PC-3 (cell line): ENCODE measurements at regions not wholly inside any gene's neighbourhood (a gene's known extent, or its start where the extent isn't known, plus 50 kb on each side); places are given as distances from the start of the nearest gene placed in this dataset.
"Not testable (repeated sequence)": the region's sequence is repeated elsewhere in the genome, so short reads cannot be mapped to it uniquely, and the experiment has no call there.

Source experiments
- ATAC-seq: fragments of 200-7000 bp; cut with Tn5 transposase; 2 replicates; pipeline ENCODE4 v1.9.1; 2020; ENCODE audit warnings: mild to moderate bottlenecking, moderate library complexity
- BruUV-seq: library from RNA; stranded (reverse); fragments of 400-500 nt; replicated peaks from 2 replicates; lab custom pipeline; 2021; lab: Mats Ljungman, UMichigan
- CTCF ChIA-PET: fragments of 300-600 bp; sonication (Branson Sonifier 250); formaldehyde crosslinking; loops from one replicate; lab custom pipeline; 2022; ENCODE audit warnings: antibody characterized with exemption; lab: Charles Lee
- POLR2A ChIA-PET: fragments of 300-600 bp; sonication (Branson Sonifier 250); formaldehyde crosslinking; loops from one replicate; lab custom pipeline; 2022; ENCODE audit warnings: antibody characterized with exemption; ENCODE audit not compliant: unreplicated experiment; lab: Charles Lee
- DNase-seq: peaks from one replicate; pipeline ENCODE4 v3.0.0-alpha.2; 2015
- H2AFZ ChIP-seq: fragments of 300-600 bp; sonication (generic); 2 replicates; pipeline ENCODE4 v1.6.0; 2016; ENCODE audit warnings: antibody characterized with exemption, low read length
- H3F3A ChIP-seq: fragments of 300-600 bp; sonication (generic); one replicate; pipeline ENCODE4 v1.6.0; 2017; ENCODE audit warnings: antibody characterized with exemption, low read length, control low read depth, mild to moderate bottlenecking; ENCODE audit not compliant: unreplicated experiment
- H3K27ac ChIP-seq: fragments of 300-600 bp; sonication (generic); 2 replicates; pipeline ENCODE4 v1.5.1; 2016; ENCODE audit warnings: mild to moderate bottlenecking, low read length
- H3K27me3 ChIP-seq: fragments of 300-600 bp; sonication (generic); 2 replicates; pipeline ENCODE4 v1.6.1; 2016; ENCODE audit warnings: low read length, mixed read lengths
- H3K36me3 ChIP-seq: fragments of 300-600 bp; sonication (generic); 2 replicates; pipeline ENCODE4 v1.6.1; 2016; ENCODE audit warnings: low read depth, mixed run types, low read length, mixed read lengths
- H3K4me1 ChIP-seq: fragments of 300-600 bp; sonication (generic); 2 replicates; pipeline ENCODE4 v1.5.1; 2016; ENCODE audit warnings: low read length; ENCODE audit not compliant: insufficient read depth
- H3K4me2 ChIP-seq: fragments of 300-600 bp; sonication (generic); 2 replicates; pipeline ENCODE4 v1.6.0; 2016; ENCODE audit warnings: low read length
- H3K4me3 ChIP-seq: fragments of 300-600 bp; sonication (generic); 2 replicates; pipeline ENCODE4 v1.5.1; 2016; ENCODE audit warnings: mild to moderate bottlenecking, low read length, mixed read lengths
- H3K79me2 ChIP-seq: fragments of 300-600 bp; sonication (generic); 2 replicates; pipeline ENCODE4 v1.6.1; 2017; ENCODE audit warnings: low read length, mixed read lengths
- H3K9ac ChIP-seq: fragments of 300-600 bp; sonication (generic); 2 replicates; pipeline ENCODE4 v1.6.0; 2016; ENCODE audit warnings: mild to moderate bottlenecking, low read length
- H3K9me2 ChIP-seq: fragments of 300-600 bp; sonication (generic); replicated peaks from 2 replicates; pipeline ENCODE4 v1.6.1; 2016; ENCODE audit warnings: mixed run types, low read length, mixed read lengths
- H3K9me3 ChIP-seq: fragments of 300-600 bp; sonication (generic); 2 replicates; pipeline ENCODE4 v1.6.1; 2016; ENCODE audit warnings: low read length, mixed read lengths
- H4K20me1 ChIP-seq: fragments of 300-600 bp; sonication (generic); 2 replicates; pipeline ENCODE4 v1.6.1; 2016; ENCODE audit warnings: low read length, mixed read lengths
- CTCF ChIP-seq: fragments of 300-600 bp; sonication (generic); conservative IDR thresholded peaks from 2 replicates; pipeline ENCODE4 v1.5.1; 2017; ENCODE audit warnings: antibody characterized with exemption, low read depth, mild to moderate bottlenecking, low read length
- EZH2 ChIP-seq: fragments of 300-600 bp; sonication (generic); IDR thresholded peaks from one replicate; pipeline ENCODE4 v1.6.1; 2017; ENCODE audit warnings: antibody characterized with exemption, mild to moderate bottlenecking, low read length; ENCODE audit not compliant: unreplicated experiment
- EZH2phosphoT487 ChIP-seq: fragments of 300-600 bp; sonication (generic); IDR thresholded peaks from 2 replicates; pipeline ENCODE4 v1.6.1; 2018; ENCODE audit warnings: mild to moderate bottlenecking, antibody characterized with exemption, low read length, borderline replicate concordance
- intact Hi-C: fragments of 100-400 bp; cut with micrococcal nuclease; formaldehyde crosslinking; loops from 2 replicates; pipeline ENCODE4 v1.9.0; 2023

- POLR2A ChIA-PET, intact Hi-C loops: not testable (repeated sequence)
These were observed 157.7 kb downstream of the LAT start for GRCh38 chr16:29142506-29142905.

GRCh38 chr16:29141586-29142324 is 156.9 kb downstream of the LAT start:
- intact Hi-C loops: no loop called here
- no peak overlapping the region for H3K27ac ChIP-seq
- DNase-seq (no peak), ATAC-seq (no peak)
- no peak overlapping the region for H3K4me3 ChIP-seq
- H3K36me3 ChIP-seq: no peaks in the 10 kb centered on the region
- ChIA-PET POLR2A (no interaction called here), CTCF (no interaction called here)
- H3K4me1 ChIP-seq: no peaks in the 10 kb centered on the region
- H3K9ac ChIP-seq: no peak overlapping the region
- no peaks in the 10 kb centered on the region for H3F3A ChIP-seq
- H3K9me3 ChIP-seq: no peaks in the 10 kb centered on the region
- TF ChIP-seq CTCF (no peak), EZH2phosphoT487 (no peak), EZH2 (no peak)
- H3K79me2 ChIP-seq: no peaks in the 10 kb centered on the region
- BruUV-seq: no TSS peak
- no peak overlapping the region for H3K4me2 ChIP-seq
- peaks cover 3% of the 10 kb centered on the region; the same call in 1 of the 2 replicates for H3K27me3 ChIP-seq
- H3K9me2 ChIP-seq: no peaks in the 10 kb centered on the region
- H2AFZ ChIP-seq: no peak overlapping the region
- H4K20me1 ChIP-seq: no peaks in the 10 kb centered on the region

More at GRCh38 chr16:29142506-29142905, 157.7 kb downstream of the LAT start:
- BruUV-seq, DNase-seq, H3K9me3 ChIP-seq, H3K27ac ChIP-seq, H3K36me3 ChIP-seq, H3F3A ChIP-seq, H3K4me3 ChIP-seq, H3K4me1 ChIP-seq, H3K9me2 ChIP-seq, H3K79me2 ChIP-seq, CTCF ChIA-PET, H4K20me1 ChIP-seq, H3K9ac ChIP-seq, H3K27me3 ChIP-seq, H2AFZ ChIP-seq, H3K4me2 ChIP-seq, ATAC-seq: not testable (repeated sequence)

- H3K4me3 ChIP-seq, DNase-seq, H3K27ac ChIP-seq, H3K4me2 ChIP-seq, intact Hi-C loops, H3K9ac ChIP-seq, ATAC-seq, BruUV-seq, H3K4me1 ChIP-seq, H3K27me3 ChIP-seq, H3K9me3 ChIP-seq, H2AFZ ChIP-seq, H3K36me3 ChIP-seq, H3K9me2 ChIP-seq, CTCF ChIA-PET, H3F3A ChIP-seq, POLR2A ChIA-PET, H4K20me1 ChIP-seq, H3K79me2 ChIP-seq: not testable (repeated sequence)
These were observed 156.3 kb downstream of the LAT start for GRCh38 chr16:29141121-29141520.

GRCh38 chr16:29139901-29140855 is 155.3 kb downstream of the LAT start:
- H3K4me2 ChIP-seq, BruUV-seq, CTCF ChIA-PET, H3K4me1 ChIP-seq, H3K9me3 ChIP-seq, H3K4me3 ChIP-seq, H3K9ac ChIP-seq, ATAC-seq, intact Hi-C loops, POLR2A ChIA-PET, H3K27ac ChIP-seq, DNase-seq, H3K9me2 ChIP-seq, H3K36me3 ChIP-seq, H3K79me2 ChIP-seq, H3K27me3 ChIP-seq, H3F3A ChIP-seq, H4K20me1 ChIP-seq, H2AFZ ChIP-seq: not testable (repeated sequence)
